ENCODE measurements at regions not wholly inside any gene's neighbourhood (a gene's known extent, or its start where the extent isn't known, plus 50 kb on each side); places are given as distances from the start of the nearest gene placed in this dataset.

- DNase-seq (ENCODE audit: insufficient read length, low spot score) (no peak), FAIRE-seq (no peak)
- TF ChIP-seq CTCF (IDR thresholded peaks at IDR 0.05; ENCODE audit: insufficient read depth, missing control alignments) = no peak
These were observed 355.8 kb downstream of the RPS24 start for GRCh38 chr10:78389419-78389818.

GRCh38 chr10:78390051-78390450 is 356.4 kb downstream of the RPS24 start:
- TF ChIP-seq CTCF (IDR thresholded peaks at IDR 0.05; ENCODE audit: insufficient read depth, missing control alignments) = no peak
- FAIRE-seq (no peak), DNase-seq (ENCODE audit: insufficient read length, low spot score) (no peak)

- no peak for TF ChIP-seq CTCF (IDR thresholded peaks at IDR 0.05; ENCODE audit: insufficient read depth, missing control alignments)
- FAIRE-seq (no peak), DNase-seq (ENCODE audit: insufficient read length, low spot score) (no peak)
These were observed 357.2 kb downstream of the RPS24 start for GRCh38 chr10:78390817-78391216.

GRCh38 chr10:78391585-78391984 is 357.9 kb downstream of the RPS24 start:
- TF ChIP-seq CTCF (IDR thresholded peaks at IDR 0.05; ENCODE audit: insufficient read depth, missing control alignments) = no peak
- FAIRE-seq (no peak), DNase-seq (ENCODE audit: insufficient read length, low spot score) (no peak)

GRCh38 chr10:78392197-78392596 is 358.5 kb downstream of the RPS24 start:
- TF ChIP-seq CTCF (IDR thresholded peaks at IDR 0.05; ENCODE audit: insufficient read depth, missing control alignments) = no peak
- FAIRE-seq = no peak
- no peak for DNase-seq (ENCODE audit: insufficient read length, low spot score)

- FAIRE-seq (no peak), DNase-seq (ENCODE audit: insufficient read length, low spot score) (no peak)
- TF ChIP-seq CTCF (IDR thresholded peaks at IDR 0.05; ENCODE audit: insufficient read depth, missing control alignments) = no peak
These were observed 359.4 kb downstream of the RPS24 start for GRCh38 chr10:78393094-78393493.

- no peak for TF ChIP-seq CTCF (IDR thresholded peaks at IDR 0.05; ENCODE audit: insufficient read depth, missing control alignments)
- no peak for DNase-seq (ENCODE audit: insufficient read length, low spot score)
- no peak for FAIRE-seq
These were observed 360.4 kb downstream of the RPS24 start for GRCh38 chr10:78394047-78394446.

Data from D721Med (cell line).